ENCODE measurements at regions not wholly inside any gene's neighbourhood (a gene's known extent, or its start where the extent isn't known, plus 50 kb on each side); places are given as distances from the start of the nearest gene placed in this dataset.
"Not testable (repeated sequence)": the region's sequence is repeated elsewhere in the genome, so short reads cannot be mapped to it uniquely, and the experiment has no call there.

DNA sequence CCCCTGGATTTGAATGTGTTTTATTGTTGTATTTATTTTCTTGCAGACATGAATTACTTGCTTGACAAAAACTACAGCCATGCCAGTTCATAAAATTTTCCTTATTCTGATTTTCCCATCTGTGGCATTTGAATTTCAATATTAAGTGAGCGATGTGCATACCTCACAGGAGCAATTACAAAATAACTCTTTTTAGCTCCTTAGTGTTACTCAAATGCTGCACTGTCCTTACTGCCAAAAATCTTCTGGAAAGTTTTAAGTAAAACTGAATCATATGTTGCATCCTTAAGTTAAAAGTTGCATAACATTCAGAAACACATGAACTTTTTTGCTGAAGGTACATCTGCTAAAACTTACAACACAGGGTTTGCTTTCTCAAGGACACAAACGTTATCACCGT lies 120.1 kb downstream of the OR4M2 start:
- TF ChIP-seq FOXM1 (IDR thresholded peaks at IDR 0.05; ENCODE audit: borderline replicate concordance); ELF4 (IDR thresholded peaks at IDR 0.05); LEF1 (IDR thresholded peaks at IDR 0.05; ENCODE audit: borderline replicate concordance); FOXK2 (IDR thresholded peaks at IDR 0.05); HDGF (IDR thresholded peaks at IDR 0.05; ENCODE audit: borderline replicate concordance); NFRKB (IDR thresholded peaks at IDR 0.05); BHLHE40 (IDR thresholded peaks at IDR 0.05; ENCODE audit: borderline replicate concordance); ARNT (IDR thresholded peaks at IDR 0.05); TARDBP (IDR thresholded peaks at IDR 0.05); SUZ12 (IDR thresholded peaks at IDR 0.05); L3MBTL2 (conservative IDR thresholded peaks at IDR 0.05); FOXA1 (IDR thresholded peaks at IDR 0.05): not testable (repeated sequence)

Measured in HEK293T (cell line).